ENCODE measurements at regions not wholly inside any gene's neighbourhood (a gene's known extent, or its start where the extent isn't known, plus 50 kb on each side); places are given as distances from the start of the nearest gene placed in this dataset.

DNA sequence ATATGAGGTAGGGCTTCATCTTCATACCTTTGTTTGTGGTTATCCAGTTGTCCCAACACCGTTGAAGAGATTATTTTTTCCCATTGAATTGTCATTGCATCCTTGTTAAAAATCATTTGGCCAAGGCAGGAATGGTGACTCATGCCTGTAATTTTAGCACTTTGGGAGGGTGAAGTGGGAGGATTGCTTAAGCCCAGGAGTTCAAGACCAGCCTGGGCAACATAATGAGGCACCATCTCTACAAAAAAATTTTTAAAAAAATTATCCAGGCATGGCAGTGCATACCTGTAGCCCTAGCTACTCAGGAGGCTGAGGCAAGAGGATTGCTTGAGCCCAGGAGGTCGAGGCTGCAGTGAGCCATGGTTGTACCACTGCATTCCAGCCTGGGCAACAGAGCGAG is 223.9 kb downstream of the TANC2 start:
- TF ChIP-seq POLR2A (IDR thresholded peaks at IDR 0.05; ENCODE audit: low read depth) (no peak), POLR2AphosphoS5 (IDR thresholded peaks at IDR 0.05) (no peak)
- TF ChIP-seq, protein P1, sequence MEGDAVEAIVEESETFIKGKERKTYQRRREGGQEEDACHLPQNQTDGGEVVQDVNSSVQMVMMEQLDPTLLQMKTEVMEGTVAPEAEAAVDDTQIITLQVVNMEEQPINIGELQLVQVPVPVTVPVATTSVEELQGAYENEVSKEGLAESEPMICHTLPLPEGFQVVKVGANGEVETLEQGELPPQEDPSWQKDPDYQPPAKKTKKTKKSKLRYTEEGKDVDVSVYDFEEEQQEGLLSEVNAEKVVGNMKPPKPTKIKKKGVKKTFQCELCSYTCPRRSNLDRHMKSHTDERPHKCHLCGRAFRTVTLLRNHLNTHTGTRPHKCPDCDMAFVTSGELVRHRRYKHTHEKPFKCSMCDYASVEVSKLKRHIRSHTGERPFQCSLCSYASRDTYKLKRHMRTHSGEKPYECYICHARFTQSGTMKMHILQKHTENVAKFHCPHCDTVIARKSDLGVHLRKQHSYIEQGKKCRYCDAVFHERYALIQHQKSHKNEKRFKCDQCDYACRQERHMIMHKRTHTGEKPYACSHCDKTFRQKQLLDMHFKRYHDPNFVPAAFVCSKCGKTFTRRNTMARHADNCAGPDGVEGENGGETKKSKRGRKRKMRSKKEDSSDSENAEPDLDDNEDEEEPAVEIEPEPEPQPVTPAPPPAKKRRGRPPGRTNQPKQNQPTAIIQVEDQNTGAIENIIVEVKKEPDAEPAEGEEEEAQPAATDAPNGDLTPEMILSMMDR (IDR thresholded peaks at IDR 0.05): no peak
